ENCODE measurements at regions not wholly inside any gene's neighbourhood (a gene's known extent, or its start where the extent isn't known, plus 50 kb on each side); places are given as distances from the start of the nearest gene placed in this dataset.

DNA sequence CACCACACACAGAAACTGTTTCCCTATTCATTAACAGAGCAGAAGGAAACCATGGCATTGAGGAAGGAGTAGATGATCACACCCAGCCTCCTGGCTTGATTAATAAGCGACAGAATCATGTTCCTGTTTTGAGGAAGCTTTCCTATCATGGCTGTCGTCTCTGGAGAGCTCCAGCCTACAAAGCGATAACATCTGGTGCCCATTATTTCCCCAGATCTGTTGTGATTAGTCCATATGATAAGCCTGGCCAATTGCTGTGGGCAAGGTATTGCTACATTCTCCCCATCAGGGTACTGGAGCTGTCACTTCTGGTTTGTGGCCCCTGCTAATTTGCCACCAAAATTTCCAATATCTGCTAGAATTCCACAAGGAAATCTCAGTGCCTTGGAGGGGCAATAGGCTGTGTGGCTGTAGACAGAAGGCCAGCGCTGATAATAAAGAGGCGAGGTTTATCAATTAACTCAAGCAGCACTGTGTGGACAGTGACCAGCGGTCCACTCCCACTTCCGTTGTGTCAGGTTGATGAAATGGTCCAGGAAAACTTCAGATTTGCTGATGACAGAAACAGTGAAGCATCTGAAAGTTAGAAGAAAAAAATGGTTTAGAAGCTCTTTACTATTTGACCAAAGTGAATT is 66.4 kb downstream of the OLIG3 start:
- Mint-ChIP-seq H3K27me3 (ENCODE audit: low read depth) (no peaks in the 10 kb centered on the region; the same call in 1 of the 2 replicates), H3K4me3 (no peak overlapping the region), H3K9me3 (no peaks in the 10 kb centered on the region), H3K4me1 (peaks cover 32% of the 10 kb centered on the region), H3K36me3 (no peaks in the 10 kb centered on the region), H3K27ac (no peak overlapping the region)
- TF ChIP-seq HMGA2 (CRISPR knock-in tag; IDR thresholded peaks at IDR 0.05), result no peak
- TF ChIP-seq GABPB1 (CRISPR knock-in tag; IDR thresholded peaks at IDR 0.05), result no peak
- TF ChIP-seq FOXK1 (CRISPR knock-in tag; IDR thresholded peaks at IDR 0.05), result no peak
- no peak for TF ChIP-seq ETV6 (CRISPR knock-in tag; IDR thresholded peaks at IDR 0.05)
- TF ChIP-seq GTF2I (CRISPR knock-in tag; conservative IDR thresholded peaks at IDR 0.05), result no peak
- no peak for TF ChIP-seq MYBL2 (CRISPR knock-in tag; IDR thresholded peaks at IDR 0.05)
- TF ChIP-seq, protein P1, sequence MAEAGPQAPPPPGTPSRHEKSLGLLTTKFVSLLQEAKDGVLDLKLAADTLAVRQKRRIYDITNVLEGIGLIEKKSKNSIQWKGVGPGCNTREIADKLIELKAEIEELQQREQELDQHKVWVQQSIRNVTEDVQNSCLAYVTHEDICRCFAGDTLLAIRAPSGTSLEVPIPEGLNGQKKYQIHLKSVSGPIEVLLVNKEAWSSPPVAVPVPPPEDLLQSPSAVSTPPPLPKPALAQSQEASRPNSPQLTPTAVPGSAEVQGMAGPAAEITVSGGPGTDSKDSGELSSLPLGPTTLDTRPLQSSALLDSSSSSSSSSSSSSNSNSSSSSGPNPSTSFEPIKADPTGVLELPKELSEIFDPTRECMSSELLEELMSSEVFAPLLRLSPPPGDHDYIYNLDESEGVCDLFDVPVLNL (CRISPR knock-in tag; IDR thresholded peaks at IDR 0.05; ENCODE audit: borderline replicate concordance, low read depth), result no peak
- no peak for TF ChIP-seq FOXJ3 (CRISPR knock-in tag; IDR thresholded peaks at IDR 0.05; ENCODE audit: borderline replicate concordance)
- TF ChIP-seq, protein P2, sequence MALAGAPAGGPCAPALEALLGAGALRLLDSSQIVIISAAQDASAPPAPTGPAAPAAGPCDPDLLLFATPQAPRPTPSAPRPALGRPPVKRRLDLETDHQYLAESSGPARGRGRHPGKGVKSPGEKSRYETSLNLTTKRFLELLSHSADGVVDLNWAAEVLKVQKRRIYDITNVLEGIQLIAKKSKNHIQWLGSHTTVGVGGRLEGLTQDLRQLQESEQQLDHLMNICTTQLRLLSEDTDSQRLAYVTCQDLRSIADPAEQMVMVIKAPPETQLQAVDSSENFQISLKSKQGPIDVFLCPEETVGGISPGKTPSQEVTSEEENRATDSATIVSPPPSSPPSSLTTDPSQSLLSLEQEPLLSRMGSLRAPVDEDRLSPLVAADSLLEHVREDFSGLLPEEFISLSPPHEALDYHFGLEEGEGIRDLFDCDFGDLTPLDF (CRISPR knock-in tag; IDR thresholded peaks at IDR 0.05), result no peak
- TF ChIP-seq, protein P3, sequence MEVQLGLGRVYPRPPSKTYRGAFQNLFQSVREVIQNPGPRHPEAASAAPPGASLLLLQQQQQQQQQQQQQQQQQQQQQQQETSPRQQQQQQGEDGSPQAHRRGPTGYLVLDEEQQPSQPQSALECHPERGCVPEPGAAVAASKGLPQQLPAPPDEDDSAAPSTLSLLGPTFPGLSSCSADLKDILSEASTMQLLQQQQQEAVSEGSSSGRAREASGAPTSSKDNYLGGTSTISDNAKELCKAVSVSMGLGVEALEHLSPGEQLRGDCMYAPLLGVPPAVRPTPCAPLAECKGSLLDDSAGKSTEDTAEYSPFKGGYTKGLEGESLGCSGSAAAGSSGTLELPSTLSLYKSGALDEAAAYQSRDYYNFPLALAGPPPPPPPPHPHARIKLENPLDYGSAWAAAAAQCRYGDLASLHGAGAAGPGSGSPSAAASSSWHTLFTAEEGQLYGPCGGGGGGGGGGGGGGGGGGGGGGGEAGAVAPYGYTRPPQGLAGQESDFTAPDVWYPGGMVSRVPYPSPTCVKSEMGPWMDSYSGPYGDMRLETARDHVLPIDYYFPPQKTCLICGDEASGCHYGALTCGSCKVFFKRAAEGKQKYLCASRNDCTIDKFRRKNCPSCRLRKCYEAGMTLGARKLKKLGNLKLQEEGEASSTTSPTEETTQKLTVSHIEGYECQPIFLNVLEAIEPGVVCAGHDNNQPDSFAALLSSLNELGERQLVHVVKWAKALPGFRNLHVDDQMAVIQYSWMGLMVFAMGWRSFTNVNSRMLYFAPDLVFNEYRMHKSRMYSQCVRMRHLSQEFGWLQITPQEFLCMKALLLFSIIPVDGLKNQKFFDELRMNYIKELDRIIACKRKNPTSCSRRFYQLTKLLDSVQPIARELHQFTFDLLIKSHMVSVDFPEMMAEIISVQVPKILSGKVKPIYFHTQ (CRISPR knock-in tag; IDR thresholded peaks at IDR 0.05), result no peak
- TF ChIP-seq, protein P4, sequence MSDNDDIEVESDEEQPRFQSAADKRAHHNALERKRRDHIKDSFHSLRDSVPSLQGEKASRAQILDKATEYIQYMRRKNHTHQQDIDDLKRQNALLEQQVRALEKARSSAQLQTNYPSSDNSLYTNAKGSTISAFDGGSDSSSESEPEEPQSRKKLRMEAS (CRISPR knock-in tag; IDR thresholded peaks at IDR 0.05), result no peak
- TF ChIP-seq MXD4 (CRISPR knock-in tag; IDR thresholded peaks at IDR 0.05; ENCODE audit: borderline replicate concordance), result no peak
- no peak for TF ChIP-seq ZNF317 (CRISPR knock-in tag; IDR thresholded peaks at IDR 0.05; ENCODE audit: borderline replicate concordance, low read depth)
- TF ChIP-seq, protein P5, sequence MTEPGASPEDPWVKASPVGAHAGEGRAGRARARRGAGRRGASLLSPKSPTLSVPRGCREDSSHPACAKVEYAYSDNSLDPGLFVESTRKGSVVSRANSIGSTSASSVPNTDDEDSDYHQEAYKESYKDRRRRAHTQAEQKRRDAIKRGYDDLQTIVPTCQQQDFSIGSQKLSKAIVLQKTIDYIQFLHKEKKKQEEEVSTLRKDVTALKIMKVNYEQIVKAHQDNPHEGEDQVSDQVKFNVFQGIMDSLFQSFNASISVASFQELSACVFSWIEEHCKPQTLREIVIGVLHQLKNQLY (CRISPR knock-in tag; IDR thresholded peaks at IDR 0.05), result no peak
- TF ChIP-seq, protein P6, sequence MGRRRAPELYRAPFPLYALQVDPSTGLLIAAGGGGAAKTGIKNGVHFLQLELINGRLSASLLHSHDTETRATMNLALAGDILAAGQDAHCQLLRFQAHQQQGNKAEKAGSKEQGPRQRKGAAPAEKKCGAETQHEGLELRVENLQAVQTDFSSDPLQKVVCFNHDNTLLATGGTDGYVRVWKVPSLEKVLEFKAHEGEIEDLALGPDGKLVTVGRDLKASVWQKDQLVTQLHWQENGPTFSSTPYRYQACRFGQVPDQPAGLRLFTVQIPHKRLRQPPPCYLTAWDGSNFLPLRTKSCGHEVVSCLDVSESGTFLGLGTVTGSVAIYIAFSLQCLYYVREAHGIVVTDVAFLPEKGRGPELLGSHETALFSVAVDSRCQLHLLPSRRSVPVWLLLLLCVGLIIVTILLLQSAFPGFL (CRISPR knock-in tag; IDR thresholded peaks at IDR 0.05; ENCODE audit: borderline replicate concordance), result no peak
- no peak for TF ChIP-seq ELF4 (CRISPR knock-in tag; IDR thresholded peaks at IDR 0.05; ENCODE audit: low read depth)
- TF ChIP-seq SMAD4 (CRISPR knock-in tag; IDR thresholded peaks at IDR 0.05), result no peak
- no peak for TF ChIP-seq CREB1 (CRISPR knock-in tag; IDR thresholded peaks at IDR 0.05)
- no peak for TF ChIP-seq SMAD3 (CRISPR knock-in tag; IDR thresholded peaks at IDR 0.05; ENCODE audit: borderline replicate concordance)
- ATAC-seq, result no peak
- DNase-seq (ENCODE audit: low spot score), result no peak
- CTCF ChIA-PET, result no interaction called here
- POLR2A ChIA-PET, result no interaction called here
